Activated B cell treated with CpG ODN at 0.5 μM for 24 hours (primary cell): ENCODE measurements at regions not wholly inside any gene's neighbourhood (a gene's known extent, or its start where the extent isn't known, plus 50 kb on each side); places are given as distances from the start of the nearest gene placed in this dataset.

ENCODE experiments used
- ATAC-seq: fragments of 200-7000 bp; cut with Tn5 transposase; one replicate; pipeline ENCODE4 v1.10.0; 2021; ENCODE audit warnings: low read depth, mild to moderate bottlenecking, moderate library complexity
- CTCF ChIA-PET: fragments of 350-600 bp; sonication (Branson Sonifier 250); formaldehyde crosslinking; loops from one replicate; lab custom pipeline; 2021; ENCODE audit warnings: antibody characterized with exemption; lab: Charles Lee
- POLR2A ChIA-PET: fragments of 350-600 bp; sonication (Branson Sonifier 250); formaldehyde crosslinking; loops from one replicate; lab custom pipeline; 2021; ENCODE audit warnings: antibody characterized with exemption; lab: Charles Lee
- DNase-seq: peaks from one replicate; pipeline ENCODE4 v3.0.0; 2022
- H3K27ac Mint-ChIP-seq: one replicate; pipeline ENCODE4 v1.8.0; 2020; ENCODE audit warnings: mixed read lengths
- H3K27me3 Mint-ChIP-seq: one replicate; pipeline ENCODE4 v1.8.0; 2021; ENCODE audit warnings: mixed read lengths
- H3K36me3 Mint-ChIP-seq: one replicate; pipeline ENCODE4 v1.8.0; 2021; ENCODE audit warnings: low read depth, mixed read lengths
- H3K4me1 Mint-ChIP-seq: one replicate; pipeline ENCODE4 v1.8.0; 2021; ENCODE audit warnings: mixed read lengths
- H3K4me3 Mint-ChIP-seq: one replicate; pipeline ENCODE4 v1.8.0; 2020; ENCODE audit warnings: mild to moderate bottlenecking, mixed read lengths
- H3K9me3 Mint-ChIP-seq: one replicate; pipeline ENCODE4 v1.8.0; 2020; ENCODE audit warnings: mixed read lengths
- CTCF ChIP-seq: fragments of 200-600 bp; IDR thresholded peaks from one replicate; pipeline ENCODE4 v1.8.0; 2022; ENCODE audit warnings: antibody characterized with exemption, mild to moderate bottlenecking
- intact Hi-C: fragments of 100-400 bp; cut with micrococcal nuclease; formaldehyde crosslinking; loops from one replicate; pipeline ENCODE4 v1.15.1; 2024

DNA sequence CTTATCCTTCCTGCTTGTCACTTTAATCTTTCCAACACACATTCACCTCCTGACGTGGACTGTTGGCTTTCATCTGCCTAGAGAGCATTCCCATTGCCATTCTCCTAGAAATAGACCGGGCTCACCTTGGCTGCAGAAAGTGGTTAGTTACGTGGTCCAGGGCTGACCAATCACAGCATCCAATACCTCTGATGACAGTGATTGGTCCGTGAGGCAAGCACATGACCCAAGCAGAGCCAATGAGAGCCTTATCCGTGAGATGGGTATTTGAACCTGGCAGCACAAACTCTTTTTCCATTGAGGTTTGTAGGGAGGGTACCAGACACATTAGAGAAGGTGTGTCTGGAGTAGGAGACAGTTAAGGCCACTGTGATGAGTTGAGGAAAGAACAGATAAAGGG, 85.8 kb downstream of the MIAT start:
- H3K27me3 Mint-ChIP-seq: no peaks in the 10 kb centered on the region
- ATAC-seq (no peak), DNase-seq (no peak)
- no peak for TF ChIP-seq CTCF
- H3K27ac Mint-ChIP-seq: no peak overlapping the region
- ChIA-PET POLR2A (no interaction called here), CTCF (no interaction called here)
- H3K9me3 Mint-ChIP-seq: no peaks in the 10 kb centered on the region
- peaks cover 49% of the 10 kb centered on the region for H3K36me3 Mint-ChIP-seq
- no peak overlapping the region for H3K4me3 Mint-ChIP-seq
- intact Hi-C loops: no loop called here
- no peaks in the 10 kb centered on the region for H3K4me1 Mint-ChIP-seq

DNA sequence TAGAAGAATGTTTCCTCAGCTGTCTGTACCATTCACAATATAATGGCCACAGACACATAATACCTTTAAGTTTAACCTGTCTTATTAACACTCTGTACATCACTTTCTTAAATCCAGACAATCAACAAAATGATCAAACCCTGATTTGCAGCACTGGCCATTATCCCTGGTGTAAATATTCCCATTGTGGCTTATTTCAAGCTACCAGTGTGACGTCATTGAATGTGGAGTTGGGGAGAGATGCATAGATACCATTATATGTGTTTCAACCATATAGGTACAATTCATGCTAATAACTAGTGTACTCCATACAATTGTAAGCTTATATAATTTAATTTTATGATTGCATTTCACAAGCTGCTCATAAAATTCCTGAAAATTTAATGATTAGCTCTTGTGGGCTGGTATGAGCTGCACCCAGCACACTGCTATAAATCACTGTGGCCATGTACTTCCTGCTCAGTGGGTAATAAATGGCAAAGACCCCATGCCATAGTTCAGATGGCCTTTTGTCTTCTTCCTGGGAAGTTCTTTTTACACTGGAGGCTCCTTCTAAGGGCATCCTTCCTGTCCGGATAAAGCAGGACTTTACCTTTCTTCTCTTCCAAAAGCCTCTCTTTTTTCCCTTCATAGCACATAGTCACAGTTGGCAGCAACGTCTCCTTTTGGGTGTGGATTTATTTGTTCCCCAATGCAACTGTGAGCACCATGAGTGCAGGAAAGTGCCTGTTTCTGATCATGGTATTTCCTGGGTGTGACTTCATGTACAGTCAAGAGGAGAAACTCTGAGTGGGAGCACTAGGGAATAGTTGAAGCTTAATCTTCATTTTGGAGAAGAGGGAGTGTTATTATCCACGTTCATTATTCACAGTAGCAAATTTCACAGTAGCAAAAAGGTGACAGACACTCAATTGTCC, 87.8 kb downstream of the MIAT start:
- TF ChIP-seq CTCF: no peak
- Mint-ChIP-seq H3K36me3 (peaks cover 45% of the 10 kb centered on the region), H3K27ac (no peak overlapping the region), H3K27me3 (no peaks in the 10 kb centered on the region), H3K9me3 (no peaks in the 10 kb centered on the region), H3K4me1 (no peaks in the 10 kb centered on the region), H3K4me3 (no peak overlapping the region)
- POLR2A ChIA-PET: no interaction called here
- no peak for DNase-seq
- CTCF ChIA-PET: interaction anchor here (1.5 kb wide), 1 partner anchor 11 kb away, joined by 4 read pairs; no protein-coding TSS in a partner anchor
- no peak for ATAC-seq
- intact Hi-C loops: no loop called here

DNA sequence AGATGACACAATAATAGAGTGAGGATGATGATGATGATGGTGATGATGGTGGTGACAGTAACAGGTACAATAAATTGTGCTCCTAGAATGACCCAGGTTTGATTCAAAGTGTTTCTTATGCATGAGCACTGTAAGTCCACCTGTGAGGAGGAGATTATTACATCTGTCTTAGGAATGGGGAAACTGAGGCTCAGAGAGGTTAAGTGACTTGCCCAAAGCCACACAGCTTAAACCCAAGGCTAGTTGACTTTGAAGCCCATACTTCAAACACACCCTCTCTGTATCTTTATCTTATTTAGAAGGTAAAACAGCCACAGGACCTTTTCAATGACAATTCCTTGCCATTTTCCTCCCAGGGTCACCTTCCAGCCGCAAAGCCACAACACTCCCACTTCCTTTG, 88.9 kb downstream of the MIAT start:
- H3K27me3 Mint-ChIP-seq: no peaks in the 10 kb centered on the region
- no peaks in the 10 kb centered on the region for H3K4me1 Mint-ChIP-seq
- ATAC-seq (no peak), DNase-seq (no peak)
- intact Hi-C loops: no loop called here
- ChIA-PET CTCF (no interaction called here), POLR2A (no interaction called here)
- H3K36me3 Mint-ChIP-seq: peaks cover 45% of the 10 kb centered on the region
- H3K27ac Mint-ChIP-seq: no peak overlapping the region
- H3K4me3 Mint-ChIP-seq: no peak overlapping the region
- no peaks in the 10 kb centered on the region for H3K9me3 Mint-ChIP-seq
- no peak for TF ChIP-seq CTCF

GRCh38 chr22:26748845-26749244, 91.5 kb downstream of the MIAT start:
- peaks cover 30% of the 10 kb centered on the region for H3K36me3 Mint-ChIP-seq
- CTCF ChIA-PET: no interaction called here
- H3K27me3 Mint-ChIP-seq: no peaks in the 10 kb centered on the region

More at GRCh38 chr22:26748845-26749244, 91.5 kb downstream of the MIAT start:
- H3K27ac Mint-ChIP-seq: no peak overlapping the region
- no peaks in the 10 kb centered on the region for H3K4me1 Mint-ChIP-seq
- no peak for ATAC-seq
- no peak for TF ChIP-seq CTCF
- no peaks in the 10 kb centered on the region for H3K9me3 Mint-ChIP-seq
- DNase-seq: no peak
- POLR2A ChIA-PET: no interaction called here
- H3K4me3 Mint-ChIP-seq: no peak overlapping the region
- intact Hi-C loops: no loop called here
